ENCODE measurements at regions not wholly inside any gene's neighbourhood (a gene's known extent, or its start where the extent isn't known, plus 50 kb on each side); places are given as distances from the start of the nearest gene placed in this dataset.

GRCh38 chr13:97621025-97621424, 187.1 kb downstream of the RAP2A start:
- ATAC-seq (no peak), DNase-seq (ENCODE audit: low spot score) (no peak)
- intact Hi-C loops (cut with DNase I) = no loop called here

GRCh38 chr13:97621631-97622030, 187.7 kb downstream of the RAP2A start:
- DNase-seq (ENCODE audit: low spot score) = no peak
- intact Hi-C loops (cut with DNase I) = no loop called here
- ATAC-seq = peak; percentile 26

GRCh38 chr13:97627566-97627965, 193.6 kb downstream of the RAP2A start:
- peak; percentile 96 for ATAC-seq

GRCh38 chr13:97629601-97630272, 195.8 kb downstream of the RAP2A start:
- DNase-seq (ENCODE audit: low spot score) (no peak), ATAC-seq (no peak)
- intact Hi-C loops (cut with DNase I) = no loop called here

More at GRCh38 chr13:97627566-97627965, 193.6 kb downstream of the RAP2A start:
- intact Hi-C loops (cut with DNase I) = no loop called here
- DNase-seq (ENCODE audit: low spot score) = peak; percentile 71

- DNase-seq (ENCODE audit: low spot score) (no peak), ATAC-seq (no peak)
- intact Hi-C loops (cut with DNase I) = no loop called here
Observed at GRCh38 chr13:97630725-97631124, 196.8 kb downstream of the RAP2A start.

- DNase-seq (ENCODE audit: low spot score) (no peak), ATAC-seq (no peak)
- intact Hi-C loops (cut with DNase I) = no loop called here
Observed at GRCh38 chr13:97631158-97631557, 197.2 kb downstream of the RAP2A start.

GRCh38 chr13:97639236-97639635, 205.3 kb downstream of the RAP2A start:
- intact Hi-C loops (cut with DNase I) = no loop called here
- DNase-seq (ENCODE audit: low spot score) = no peak
- ATAC-seq = peak; percentile 39

- ATAC-seq (no peak), DNase-seq (ENCODE audit: low spot score) (no peak)
- intact Hi-C loops (cut with DNase I) = no loop called here
Observed at GRCh38 chr13:97640268-97640667, 206.3 kb downstream of the RAP2A start.

GRCh38 chr13:97648171-97648880, 214.4 kb downstream of the RAP2A start:
- intact Hi-C loops (cut with DNase I) = no loop called here
- DNase-seq (ENCODE audit: low spot score) = no peak
- ATAC-seq = no peak

- no peak for DNase-seq (ENCODE audit: low spot score)
- intact Hi-C loops (cut with DNase I) = no loop called here
- no peak for ATAC-seq
Observed at GRCh38 chr13:97648881-97649224, 214.9 kb downstream of the RAP2A start.

- DNase-seq (ENCODE audit: low spot score) (no peak), ATAC-seq (no peak)
- intact Hi-C loops (cut with DNase I) = no loop called here
Observed at GRCh38 chr13:97653443-97654140, 219.6 kb downstream of the RAP2A start.

GRCh38 chr13:97654236-97654635, 220.3 kb downstream of the RAP2A start:
- intact Hi-C loops (cut with DNase I) = no loop called here
- ATAC-seq = no peak

GRCh38 chr13:97658556-97658955, 224.6 kb downstream of the RAP2A start:
- intact Hi-C loops (cut with DNase I) = no loop called here
- ATAC-seq (no peak), DNase-seq (ENCODE audit: low spot score) (no peak)

More at GRCh38 chr13:97654236-97654635, 220.3 kb downstream of the RAP2A start:
- DNase-seq (ENCODE audit: low spot score) = no peak

GRCh38 chr13:97659602-97660001, 225.6 kb downstream of the RAP2A start:
- intact Hi-C loops (cut with DNase I) = no loop called here
- ATAC-seq (peak; percentile 74), DNase-seq (ENCODE audit: low spot score) (no peak)

- no peak for DNase-seq (ENCODE audit: low spot score)
- intact Hi-C loops (cut with DNase I) = no loop called here
- peak; percentile 22 for ATAC-seq
Observed at GRCh38 chr13:97660594-97661260, 226.8 kb downstream of the RAP2A start.

- DNase-seq (ENCODE audit: low spot score) = no peak
- no peak for ATAC-seq
- intact Hi-C loops (cut with DNase I) = no loop called here
Observed at GRCh38 chr13:97686594-97686993, 252.6 kb downstream of the RAP2A start.

GRCh38 chr13:97692628-97693027, 258.7 kb downstream of the RAP2A start:
- ATAC-seq = no peak
- intact Hi-C loops (cut with DNase I) = no loop called here
- no peak for DNase-seq (ENCODE audit: low spot score)

GRCh38 chr13:97695684-97696083, 257.8 kb upstream of the IPO5 start:
- DNase-seq (ENCODE audit: low spot score) = no peak
- no peak for ATAC-seq
- intact Hi-C loops (cut with DNase I) = no loop called here

- ATAC-seq (no peak), DNase-seq (ENCODE audit: low spot score) (no peak)
- intact Hi-C loops (cut with DNase I) = no loop called here
Observed at GRCh38 chr13:97696921-97697320, 256.6 kb upstream of the IPO5 start.
